ENCODE measurements at regions not wholly inside any gene's neighbourhood (a gene's known extent, or its start where the extent isn't known, plus 50 kb on each side); places are given as distances from the start of the nearest gene placed in this dataset.

DNA sequence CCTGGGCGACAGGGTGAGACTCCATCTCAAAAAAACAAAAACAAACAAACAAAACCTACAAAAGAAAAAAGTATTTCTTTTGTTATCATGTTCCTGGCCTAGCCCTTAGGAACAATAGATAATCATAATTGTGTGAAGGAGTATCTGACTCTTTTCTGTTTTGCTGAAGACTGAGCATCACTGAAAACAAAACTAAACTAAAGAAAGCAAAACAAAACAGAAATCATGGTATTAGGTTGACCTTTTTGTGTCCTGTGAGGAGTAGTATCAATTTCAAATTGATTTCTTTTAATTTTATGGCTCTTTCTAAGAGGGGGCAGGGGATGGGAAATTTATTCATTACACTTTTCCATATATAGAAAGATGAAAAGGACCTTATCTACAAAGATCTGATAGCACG lies 246.0 kb downstream of the YTHDC2 start:
- TF ChIP-seq POLR2A (IDR thresholded peaks at IDR 0.05), result no peak
- TF ChIP-seq, protein P1, sequence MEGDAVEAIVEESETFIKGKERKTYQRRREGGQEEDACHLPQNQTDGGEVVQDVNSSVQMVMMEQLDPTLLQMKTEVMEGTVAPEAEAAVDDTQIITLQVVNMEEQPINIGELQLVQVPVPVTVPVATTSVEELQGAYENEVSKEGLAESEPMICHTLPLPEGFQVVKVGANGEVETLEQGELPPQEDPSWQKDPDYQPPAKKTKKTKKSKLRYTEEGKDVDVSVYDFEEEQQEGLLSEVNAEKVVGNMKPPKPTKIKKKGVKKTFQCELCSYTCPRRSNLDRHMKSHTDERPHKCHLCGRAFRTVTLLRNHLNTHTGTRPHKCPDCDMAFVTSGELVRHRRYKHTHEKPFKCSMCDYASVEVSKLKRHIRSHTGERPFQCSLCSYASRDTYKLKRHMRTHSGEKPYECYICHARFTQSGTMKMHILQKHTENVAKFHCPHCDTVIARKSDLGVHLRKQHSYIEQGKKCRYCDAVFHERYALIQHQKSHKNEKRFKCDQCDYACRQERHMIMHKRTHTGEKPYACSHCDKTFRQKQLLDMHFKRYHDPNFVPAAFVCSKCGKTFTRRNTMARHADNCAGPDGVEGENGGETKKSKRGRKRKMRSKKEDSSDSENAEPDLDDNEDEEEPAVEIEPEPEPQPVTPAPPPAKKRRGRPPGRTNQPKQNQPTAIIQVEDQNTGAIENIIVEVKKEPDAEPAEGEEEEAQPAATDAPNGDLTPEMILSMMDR (IDR thresholded peaks at IDR 0.05), result no peak
